Lower leg skin (tissue), 4 donors: ENCODE measurements at regions not wholly inside any gene's neighbourhood (a gene's known extent, or its start where the extent isn't known, plus 50 kb on each side); places are given as distances from the start of the nearest gene placed in this dataset.

Experiments
- DNase-seq, 2 donors: peaks; one replicate each; pipeline ENCODE4 v3.0.0-alpha.2; 2019; ENCODE audit warnings: low spot score in 2 of 2
- H3K4me3 ChIP-seq: fragments of 200-600 bp; sonication (generic); 2 replicates; pipeline ENCODE4 v1.5.1; 2017; ENCODE audit warnings: mild to moderate bottlenecking, low read depth; ENCODE audit not compliant: poor library complexity, severe bottlenecking
- CTCF ChIP-seq, 3 donors: fragments of 450-650 bp; IDR thresholded peaks; one replicate each; pipeline ENCODE4 v1.5.1; 2016; ENCODE audit warnings: antibody characterized with exemption in 3 of 3, mild to moderate bottlenecking in 3 of 3, moderate library complexity in 2 of 3
- POLR2A ChIP-seq, 2 donors: fragments of 450-650 bp; IDR thresholded peaks; one replicate each; pipeline ENCODE4 v1.6.1; 2016 to 2017; ENCODE audit warnings: antibody characterized with exemption in 2 of 2, mild to moderate bottlenecking in 1 of 2, moderate library complexity in 1 of 2
- WGBS, 2 donors: methylation state at CpG; one replicate each; pipeline ENCODE4 v1.1.5; 2018; 5-methylcytosine and 5-hydroxymethylcytosine counted together
- intact Hi-C: fragments of 100-400 bp; cut with DNase I; formaldehyde crosslinking; loops from one replicate; pipeline ENCODE4 v1.15.0; 2023; ENCODE audit warnings: low total_unique reads

GRCh38 chr16:5643855-5644531, 546.4 kb upstream of the EEF2KMT start:
- no peak for TF ChIP-seq CTCF (IDR thresholded peaks at IDR 0.05)
- no peak for TF ChIP-seq POLR2A (IDR thresholded peaks at IDR 0.05)
- intact Hi-C loops, result no loop called here
- peak in 1 of 2 donors; percentile 12 for DNase-seq
- no peak overlapping the region for H3K4me3 ChIP-seq
- 87 to 88% methylated on average over 10 of the region's 10 CpGs for WGBS, 2 donors

- WGBS, 2 donors, result 56 to 64% methylated on average over 6 of the region's 6 CpGs
- intact Hi-C loops, result no loop called here
- H3K4me3 ChIP-seq, result no peak overlapping the region
Measured at GRCh38 chr16:5642436-5642835, 544.8 kb upstream of the EEF2KMT start.

GRCh38 chr16:5642011-5642410, 544.4 kb upstream of the EEF2KMT start:
- no peak for TF ChIP-seq POLR2A (IDR thresholded peaks at IDR 0.05)
- no peak for TF ChIP-seq CTCF (IDR thresholded peaks at IDR 0.05)
- 53 to 68% methylated on average over 6 of the region's 6 CpGs for WGBS, 2 donors
- no peak for DNase-seq
- H3K4me3 ChIP-seq, result no peak overlapping the region
- intact Hi-C loops, result no loop called here

More at GRCh38 chr16:5642436-5642835, 544.8 kb upstream of the EEF2KMT start:
- peak in 1 of 2 donors; percentile 53 for DNase-seq
- no peak for TF ChIP-seq CTCF (IDR thresholded peaks at IDR 0.05)
- no peak for TF ChIP-seq POLR2A (IDR thresholded peaks at IDR 0.05)

- H3K4me3 ChIP-seq, result no peak overlapping the region
- intact Hi-C loops, result no loop called here
- peak in 1 of 2 donors; percentile 9 for DNase-seq
- no peak for TF ChIP-seq CTCF (IDR thresholded peaks at IDR 0.05)
- no peak for TF ChIP-seq POLR2A (IDR thresholded peaks at IDR 0.05)
- 100% methylated on average over 1 of the region's 1 CpG for WGBS, 2 donors
Measured at GRCh38 chr16:5640883-5641282, 543.3 kb upstream of the EEF2KMT start.

GRCh38 chr16:5639531-5639930, 541.9 kb upstream of the EEF2KMT start:
- TF ChIP-seq CTCF (IDR thresholded peaks at IDR 0.05) (no peak), POLR2A (IDR thresholded peaks at IDR 0.05) (no peak)
- intact Hi-C loops, result no loop called here
- WGBS, 2 donors, result 51 to 56% methylated on average over 3 of the region's 3 CpGs
- no peak overlapping the region for H3K4me3 ChIP-seq
- peak in 1 of 2 donors; percentile 15 for DNase-seq

- WGBS, 2 donors, result 57 to 58% methylated on average over 2 of the region's 2 CpGs
- intact Hi-C loops, result no loop called here
- H3K4me3 ChIP-seq, result no peak overlapping the region
- DNase-seq, result no peak
- TF ChIP-seq POLR2A (IDR thresholded peaks at IDR 0.05) (no peak), CTCF (IDR thresholded peaks at IDR 0.05) (no peak)
Measured at GRCh38 chr16:5635331-5635730, 537.7 kb upstream of the EEF2KMT start.
